Ishikawa (cell line): ENCODE measurements at regions not wholly inside any gene's neighbourhood (a gene's known extent, or its start where the extent isn't known, plus 50 kb on each side); places are given as distances from the start of the nearest gene placed in this dataset.

Experiments used
- CREB1 ChIP-seq: IDR thresholded peaks from 2 replicates; pipeline ENCODE4 v1.6.1; 2012; ENCODE audit warnings: low read depth
- EP300 ChIP-seq: IDR thresholded peaks from 2 replicates; pipeline ENCODE4 v1.6.1; 2012; ENCODE audit warnings: borderline replicate concordance
- RAD21 ChIP-seq: IDR thresholded peaks from 2 replicates; pipeline ENCODE4 v1.6.1; 2012; ENCODE audit warnings: low read depth
- TCF12 ChIP-seq: IDR thresholded peaks from 2 replicates; pipeline ENCODE4 v1.6.1; 2012; ENCODE audit warnings: low read depth
- TF ChIP-seq, protein P1 (sequence below): IDR thresholded peaks from 2 replicates; pipeline ENCODE4 v1.6.1; 2012

DNA sequence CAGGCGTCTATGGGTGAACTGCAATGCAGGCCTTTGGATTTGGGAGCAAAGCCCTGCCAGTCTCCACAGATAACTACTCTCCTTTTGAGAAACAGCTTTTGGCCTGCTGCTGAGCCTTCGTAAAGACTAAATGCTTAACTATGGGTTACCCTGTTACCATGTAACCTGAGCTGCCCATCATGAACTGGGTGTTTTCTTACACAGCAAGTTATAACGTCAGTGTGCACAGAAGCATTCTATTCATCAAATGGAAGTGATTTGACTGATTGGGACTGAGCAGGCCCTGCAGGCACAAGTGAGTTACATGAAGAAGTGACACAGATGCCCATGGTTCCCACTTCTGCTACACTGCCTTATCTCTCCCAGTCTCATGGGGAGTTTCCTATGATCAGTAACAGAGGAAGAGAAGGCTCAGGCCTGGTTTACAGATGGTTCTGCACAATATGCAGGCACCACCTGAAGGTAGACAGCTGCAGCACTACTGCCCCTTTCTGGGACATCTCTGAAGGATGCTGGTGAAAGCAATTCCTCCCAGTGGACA lies 319.1 kb downstream of the CD83 start:
- TF ChIP-seq TCF12 = no peak
- TF ChIP-seq RAD21 = no peak
- no peak for TF ChIP-seq EP300
- TF ChIP-seq CREB1 = no peak
- TF ChIP-seq, protein P1, sequence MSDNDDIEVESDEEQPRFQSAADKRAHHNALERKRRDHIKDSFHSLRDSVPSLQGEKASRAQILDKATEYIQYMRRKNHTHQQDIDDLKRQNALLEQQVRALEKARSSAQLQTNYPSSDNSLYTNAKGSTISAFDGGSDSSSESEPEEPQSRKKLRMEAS = no peak
